ENCODE measurements at regions not wholly inside any gene's neighbourhood (a gene's known extent, or its start where the extent isn't known, plus 50 kb on each side); places are given as distances from the start of the nearest gene placed in this dataset.

DNA sequence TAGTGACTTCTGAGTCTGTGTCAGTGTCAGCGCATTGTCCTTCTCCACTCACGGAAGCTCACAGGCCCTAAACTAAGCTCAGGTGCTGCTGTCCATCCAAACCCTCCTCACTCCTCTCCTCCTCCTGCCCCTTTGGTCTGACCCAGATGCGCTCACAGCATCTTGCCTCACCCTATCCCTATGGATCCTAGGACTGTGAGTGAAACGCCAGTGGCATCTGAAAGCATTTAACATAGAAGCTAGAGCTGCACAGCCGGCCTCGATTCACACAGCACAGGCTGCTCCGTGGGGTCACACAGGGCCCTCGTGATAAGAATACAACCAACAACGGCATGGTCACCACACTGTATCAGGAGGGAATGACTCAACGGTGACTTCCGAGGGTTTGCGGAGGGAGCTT lies 149.1 kb upstream of the SPACA7 start:
- Mint-ChIP-seq H3K36me3 (no peaks in the 10 kb centered on the region), H3K4me1 (no peaks in the 10 kb centered on the region), H3K27me3 (ENCODE audit: low read depth in 3 of 3) (peaks cover 0 to 6% (median 2%) of the 10 kb centered on the region in 3 donors), H3K9me3 (peaks cover 0 to 5% (median 0%) of the 10 kb centered on the region in 7 donors), H3K4me3 (no peak overlapping the region), H3K27ac (no peak overlapping the region)
- Histone ChIP-seq H4K20me1 (ENCODE audit: insufficient read depth, low read length) (no peaks in the 10 kb centered on the region), H3K27ac (ENCODE audit: low read depth in 1 of 2, low read length in 2 of 2) (no peak overlapping the region), H3K27me3 (ENCODE audit: control insufficient read depth in 2 of 2, insufficient read depth in 2 of 2, low read length in 2 of 2) (no peaks in the 10 kb centered on the region), H2AFZ (ENCODE audit: insufficient read depth, low read depth, low read length, poor library complexity, severe bottlenecking) (no peak overlapping the region), H3K4me1 (ENCODE audit: control insufficient read depth in 1 of 2, insufficient read depth in 2 of 2, low read length in 2 of 2) (no peaks in the 10 kb centered on the region), H3K9me3 (replicated peaks in 1 of 2; ENCODE audit: control insufficient read depth in 1 of 2, insufficient read depth in 1 of 2, low read length in 2 of 2) (no peaks in the 10 kb centered on the region), H3K4me2 (replicated peaks; ENCODE audit: extremely low read depth, low read length, poor library complexity, severe bottlenecking) (no peak overlapping the region), H3K36me3 (replicated peaks in 1 of 2; ENCODE audit: control insufficient read depth in 1 of 2, insufficient read depth in 2 of 2, low read length in 2 of 2) (no peaks in the 10 kb centered on the region), H3K9ac (ENCODE audit: insufficient read depth, low read length, poor library complexity, severe bottlenecking) (no peak overlapping the region), H3K79me2 (ENCODE audit: insufficient read depth, low read length) (no peaks in the 10 kb centered on the region), H3K4me3 (replicated peaks in 1 of 3; ENCODE audit: low read depth in 2 of 3, low read length in 3 of 3) (no peak overlapping the region)
- TF ChIP-seq, protein P1, sequence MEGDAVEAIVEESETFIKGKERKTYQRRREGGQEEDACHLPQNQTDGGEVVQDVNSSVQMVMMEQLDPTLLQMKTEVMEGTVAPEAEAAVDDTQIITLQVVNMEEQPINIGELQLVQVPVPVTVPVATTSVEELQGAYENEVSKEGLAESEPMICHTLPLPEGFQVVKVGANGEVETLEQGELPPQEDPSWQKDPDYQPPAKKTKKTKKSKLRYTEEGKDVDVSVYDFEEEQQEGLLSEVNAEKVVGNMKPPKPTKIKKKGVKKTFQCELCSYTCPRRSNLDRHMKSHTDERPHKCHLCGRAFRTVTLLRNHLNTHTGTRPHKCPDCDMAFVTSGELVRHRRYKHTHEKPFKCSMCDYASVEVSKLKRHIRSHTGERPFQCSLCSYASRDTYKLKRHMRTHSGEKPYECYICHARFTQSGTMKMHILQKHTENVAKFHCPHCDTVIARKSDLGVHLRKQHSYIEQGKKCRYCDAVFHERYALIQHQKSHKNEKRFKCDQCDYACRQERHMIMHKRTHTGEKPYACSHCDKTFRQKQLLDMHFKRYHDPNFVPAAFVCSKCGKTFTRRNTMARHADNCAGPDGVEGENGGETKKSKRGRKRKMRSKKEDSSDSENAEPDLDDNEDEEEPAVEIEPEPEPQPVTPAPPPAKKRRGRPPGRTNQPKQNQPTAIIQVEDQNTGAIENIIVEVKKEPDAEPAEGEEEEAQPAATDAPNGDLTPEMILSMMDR (IDR thresholded peaks at IDR 0.05), result no peak
- no peak for DNase-seq
- WGBS (ENCODE audit: insufficient coverage), result 97% methylated on average over 12 of the region's 12 CpGs
- intact Hi-C loops (cut with micrococcal nuclease), result no loop called here

DNA sequence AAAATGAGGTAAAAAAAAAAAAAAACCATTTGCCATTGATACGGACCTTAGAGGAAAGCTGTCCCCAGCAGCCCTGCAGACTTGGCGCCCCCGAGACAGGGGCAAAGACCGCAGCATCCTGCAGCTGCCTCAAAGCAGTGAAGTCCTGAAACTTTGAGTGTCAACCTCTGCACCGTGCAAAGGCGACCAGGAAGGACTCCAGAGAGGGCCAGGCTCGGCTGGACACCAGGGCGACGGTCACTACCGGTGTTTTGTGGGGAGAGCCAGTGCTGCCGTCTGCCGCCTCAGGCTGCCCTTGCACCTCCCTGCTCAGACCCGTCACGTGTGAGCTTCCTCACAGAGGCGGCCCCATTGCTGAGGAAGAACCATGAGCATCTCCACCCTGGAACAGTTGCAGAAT lies 146.7 kb upstream of the SPACA7 start:
- intact Hi-C loops (cut with micrococcal nuclease), result no loop called here
- DNase-seq, result no peak
- H3K27ac Mint-ChIP-seq, result no peak overlapping the region
- H3K36me3 ChIP-seq (replicated peaks in 1 of 2; ENCODE audit: control insufficient read depth in 1 of 2, insufficient read depth in 2 of 2, low read length in 2 of 2), result no peaks in the 10 kb centered on the region
- no peak overlapping the region for H3K4me3 Mint-ChIP-seq
- no peak overlapping the region for H3K9ac ChIP-seq (ENCODE audit: insufficient read depth, low read length, poor library complexity, severe bottlenecking)
- H3K79me2 ChIP-seq (ENCODE audit: insufficient read depth, low read length), result no peaks in the 10 kb centered on the region
- TF ChIP-seq, protein P1 (IDR thresholded peaks at IDR 0.05), result no peak
- H3K27me3 Mint-ChIP-seq (ENCODE audit: low read depth in 3 of 3), result peaks cover 0 to 8% (median 2%) of the 10 kb centered on the region in 3 donors
- H3K4me2 ChIP-seq (replicated peaks; ENCODE audit: extremely low read depth, low read length, poor library complexity, severe bottlenecking), result no peak overlapping the region
- H3K4me3 ChIP-seq (replicated peaks in 1 of 3; ENCODE audit: low read depth in 2 of 3, low read length in 3 of 3), result no peak overlapping the region
- no peaks in the 10 kb centered on the region for H3K4me1 Mint-ChIP-seq
- peaks cover 0 to 2% (median 0%) of the 10 kb centered on the region in 7 donors for H3K9me3 Mint-ChIP-seq
- no peaks in the 10 kb centered on the region for H3K36me3 Mint-ChIP-seq
- no peak overlapping the region for H2AFZ ChIP-seq (ENCODE audit: insufficient read depth, low read depth, low read length, poor library complexity, severe bottlenecking)
- H3K27ac ChIP-seq (ENCODE audit: low read depth in 1 of 2, low read length in 2 of 2), result no peak overlapping the region
- H3K9me3 ChIP-seq (replicated peaks in 1 of 2; ENCODE audit: control insufficient read depth in 1 of 2, insufficient read depth in 1 of 2, low read length in 2 of 2), result no peaks in the 10 kb centered on the region
- H4K20me1 ChIP-seq (ENCODE audit: insufficient read depth, low read length), result no peaks in the 10 kb centered on the region
- no peaks in the 10 kb centered on the region for H3K4me1 ChIP-seq (ENCODE audit: control insufficient read depth in 1 of 2, insufficient read depth in 2 of 2, low read length in 2 of 2)
- 88% methylated on average over 12 of the region's 15 CpGs for WGBS (ENCODE audit: insufficient coverage)
- H3K27me3 ChIP-seq (ENCODE audit: control insufficient read depth in 2 of 2, insufficient read depth in 2 of 2, low read length in 2 of 2), result no peaks in the 10 kb centered on the region
